Kidney (tissue), 13 donors: ENCODE measurements at regions not wholly inside any gene's neighbourhood (a gene's known extent, or its start where the extent isn't known, plus 50 kb on each side); places are given as distances from the start of the nearest gene placed in this dataset.

Experiments
- DNase-seq, 5 donors: peaks; one replicate each; pipeline ENCODE4 v3.0.0-alpha.2; 2013 to 2020
- FAIRE-seq: peaks from 2 replicates; lab custom pipeline; 2012; peaks lifted over from hg19 to GRCh38; lab: Jason Lieb, UNC
- H3K27ac ChIP-seq, 2 donors: one replicate each; pipeline ENCODE4 v1.7.0; 2013; ENCODE audit warnings: low read depth in 2 of 2, low read length in 2 of 2, inconsistent platforms in 1 of 2
- H3K27me3 ChIP-seq: one replicate; pipeline ENCODE4 v1.7.1; 2013; ENCODE audit warnings: low read length, inconsistent platforms; ENCODE audit not compliant: control insufficient read depth, insufficient read depth
- H3K36me3 ChIP-seq, 3 donors: one replicate each; pipeline versions ENCODE4 v1.7.0 to v1.7.1; 2013; ENCODE audit warnings: low read length in 3 of 3, control low read depth in 1 of 3, inconsistent platforms in 1 of 3; ENCODE audit not compliant: insufficient read depth in 3 of 3, control insufficient read depth in 2 of 3
- H3K4me1 ChIP-seq, 3 donors: one replicate each; pipeline versions ENCODE4 v1.7.0 to v1.7.1; 2013; ENCODE audit warnings: low read length in 3 of 3, inconsistent platforms in 1 of 3, low read depth in 1 of 3; ENCODE audit not compliant: control insufficient read depth in 2 of 3, insufficient read depth in 2 of 3
- H3K4me3 ChIP-seq, 3 donors: one replicate each; pipeline versions ENCODE4 v1.7.0 to v1.8.1; 2013; ENCODE audit warnings: low read length in 3 of 3, control low read depth in 1 of 3, inconsistent platforms in 1 of 3
- H3K9ac ChIP-seq, 3 donors: one replicate each; pipeline versions ENCODE4 v1.7.0 to v1.7.1; 2013; ENCODE audit warnings: low read length in 3 of 3, control low read depth in 1 of 3, inconsistent platforms in 1 of 3
- H3K9me3 ChIP-seq, 3 donors: one replicate each; pipeline versions ENCODE4 v1.7.0 to v1.7.1; 2013; ENCODE audit warnings: low read length in 3 of 3, control low read depth in 1 of 3, inconsistent platforms in 1 of 3; ENCODE audit not compliant: control insufficient read depth in 2 of 3, insufficient read depth in 1 of 3
- CTCF ChIP-seq: IDR thresholded peaks from 3 replicates; pipeline ENCODE4 v1.5.1; 2012; ENCODE audit warnings: mild to moderate bottlenecking, moderate library complexity, borderline replicate concordance; ENCODE audit not compliant: insufficient read depth; ENCODE audit errors: extremely low read depth
- intact Hi-C: fragments of 100-400 bp; cut with DNase I; formaldehyde crosslinking; loops from one replicate; pipeline ENCODE4 v1.11.1; 2022
- donor health status: control.
- donor health status: control.
- donor health status: control.
- donor health status: control.
- donor health status: control.
- donor health status: DM: yes; HTN: yes; CAD: no.
- donor health status: Normal renal cell carcinoma (clear cell type).

- Histone ChIP-seq H3K36me3 (no peaks in the 10 kb centered on the region), H3K4me3 (no peak overlapping the region), H3K9me3 (no peaks in the 10 kb centered on the region), H3K27ac (no peak overlapping the region), H3K4me1 (no peaks in the 10 kb centered on the region), H3K27me3 (no peaks in the 10 kb centered on the region), H3K9ac (no peak overlapping the region)
- no peak for DNase-seq
- intact Hi-C loops: no loop called here
- no peak for FAIRE-seq
- no peak for TF ChIP-seq CTCF
Observed at GRCh38 chr5:21070858-21071257, 1082.9 kb upstream of the CDH18 start.

- no peaks in the 10 kb centered on the region for H3K27me3 ChIP-seq
- no peaks in the 10 kb centered on the region for H3K9me3 ChIP-seq
- no peaks in the 10 kb centered on the region for H3K4me1 ChIP-seq
- H3K9ac ChIP-seq: no peak overlapping the region
- intact Hi-C loops: no loop called here
- FAIRE-seq: no peak
- H3K36me3 ChIP-seq: no peaks in the 10 kb centered on the region
- no peak overlapping the region for H3K4me3 ChIP-seq
- no peak overlapping the region for H3K27ac ChIP-seq
- no peak for DNase-seq
- no peak for TF ChIP-seq CTCF
Observed at GRCh38 chr5:21067724-21068123, 1079.7 kb upstream of the CDH18 start.

- Histone ChIP-seq H3K9me3 (peaks cover 0 to 3% (median 0%) of the 10 kb centered on the region in 3 donors), H3K4me3 (no peak overlapping the region), H3K36me3 (no peaks in the 10 kb centered on the region), H3K9ac (no peak overlapping the region), H3K27me3 (no peaks in the 10 kb centered on the region), H3K27ac (no peak overlapping the region), H3K4me1 (no peaks in the 10 kb centered on the region)
- intact Hi-C loops: no loop called here
- no peak for TF ChIP-seq CTCF
- DNase-seq: no peak
- no peak for FAIRE-seq
Observed at GRCh38 chr5:21063146-21063545, 1075.1 kb upstream of the CDH18 start.

GRCh38 chr5:21058289-21058688 is 1070.3 kb upstream of the CDH18 start:
- DNase-seq (no peak), FAIRE-seq (no peak)
- no peak for TF ChIP-seq CTCF
- H3K9me3 ChIP-seq: peaks cover 0 to 3% (median 0%) of the 10 kb centered on the region in 3 donors
- no peaks in the 10 kb centered on the region for H3K27me3 ChIP-seq
- no peak overlapping the region for H3K4me3 ChIP-seq
- H3K4me1 ChIP-seq: no peaks in the 10 kb centered on the region
- no peak overlapping the region for H3K27ac ChIP-seq
- no peaks in the 10 kb centered on the region for H3K36me3 ChIP-seq
- H3K9ac ChIP-seq: no peak overlapping the region
- intact Hi-C loops: no loop called here
